H1 (cell line): ENCODE measurements at regions not wholly inside any gene's neighbourhood (a gene's known extent, or its start where the extent isn't known, plus 50 kb on each side); places are given as distances from the start of the nearest gene placed in this dataset.

Experiments
- CTCF ChIA-PET: fragments of 300-600 bp; sonication (Branson Sonifier 250); formaldehyde crosslinking; loops from one replicate; lab custom pipeline; 2021; ENCODE audit not compliant: partially characterized antibody; lab: Charles Lee
- POLR2A ChIA-PET: fragments of 300-600 bp; sonication (Branson Sonifier 250); formaldehyde crosslinking; loops from one replicate; lab custom pipeline; 2021; ENCODE audit warnings: inconsistent platforms; ENCODE audit not compliant: partially characterized antibody; lab: Charles Lee
- DNase-seq, 2 experiments: peaks; one replicate each; pipeline versions ENCODE4 v3.0.0 to v3.0.0-alpha.2; 2010 to 2022; ENCODE audit warnings: low spot score in 2 of 2, low read depth in 1 of 2, mixed read lengths in 1 of 2
- FAIRE-seq: peaks from 2 replicates; lab custom pipeline; 2011; peaks lifted over from hg19 to GRCh38; lab: Jason Lieb, UNC
- H2AFZ ChIP-seq: 2 replicates; pipeline ENCODE4 v1.8.1; 2012; ENCODE audit warnings: low read length, inconsistent platforms
- H2AK5ac ChIP-seq: 2 replicates; pipeline ENCODE4 v1.6.1; 2013; ENCODE audit warnings: low read depth, low read length
- H2BK120ac ChIP-seq: replicated peaks from 2 replicates; pipeline ENCODE3; 2013; ENCODE audit warnings: low read depth, low read length, inconsistent platforms
- H2BK12ac ChIP-seq: 2 replicates; pipeline ENCODE4 v1.6.1; 2013; ENCODE audit warnings: low read depth, low read length
- H2BK15ac ChIP-seq: 2 replicates; pipeline ENCODE4 v1.6.1; 2013; ENCODE audit warnings: low read length
- H2BK20ac ChIP-seq: 2 replicates; pipeline ENCODE4 v1.6.1; 2013; ENCODE audit warnings: low read length
- H2BK5ac ChIP-seq: 2 replicates; pipeline ENCODE4 v1.6.1; 2013; ENCODE audit warnings: low read depth, low read length
- H3K14ac ChIP-seq: 2 replicates; pipeline ENCODE4 v1.6.1; 2013; ENCODE audit warnings: inconsistent platforms; ENCODE audit not compliant: insufficient read length
- H3K18ac ChIP-seq: 2 replicates; pipeline ENCODE4 v1.6.1; 2013; ENCODE audit warnings: low read length; ENCODE audit errors: extremely low read depth
- H3K23ac ChIP-seq: 2 replicates; pipeline ENCODE4 v1.6.1; 2013; ENCODE audit warnings: inconsistent platforms; ENCODE audit not compliant: insufficient read length
- H3K23me2 ChIP-seq: 2 replicates; pipeline ENCODE4 v1.6.1; 2013; ENCODE audit warnings: low read depth, low read length
- H3K27ac ChIP-seq: 2 replicates; pipeline ENCODE4 v1.6.1; 2011; ENCODE audit warnings: low read depth, low read length, inconsistent platforms
- H3K27me3 ChIP-seq, 4 experiments: replicated peaks in 1 of 4; 1 replicate in 1 of 4; 2 replicates in 3 of 4; pipeline versions ENCODE4 v1.6.1 to v1.8.1; 2011 to 2013; ENCODE audit warnings: low read length in 3 of 4, mild to moderate bottlenecking in 3 of 4, inconsistent platforms in 2 of 4, mixed read lengths in 2 of 4, moderate library complexity in 1 of 4; ENCODE audit not compliant: control insufficient read depth in 3 of 4, insufficient read depth in 3 of 4; ENCODE audit errors: extremely low read depth in 1 of 4
- H3K36me3 ChIP-seq, 4 experiments: 2 replicates each; pipeline versions ENCODE4 v1.6.1 to v1.8.1; 2011 to 2013; ENCODE audit warnings: mild to moderate bottlenecking in 4 of 4, low read length in 3 of 4, moderate library complexity in 2 of 4, control low read depth in 1 of 4, inconsistent platforms in 1 of 4; ENCODE audit not compliant: insufficient read depth in 4 of 4, control insufficient read depth in 2 of 4
- H3K4ac ChIP-seq: replicated peaks from 2 replicates; pipeline ENCODE3; 2013; ENCODE audit warnings: low read length, low read depth, mixed read lengths, inconsistent platforms; ENCODE audit not compliant: insufficient read length
- H3K4me1 ChIP-seq, 4 experiments: replicated peaks in 1 of 4; 1 replicate in 1 of 4; 2 replicates in 3 of 4; pipeline versions ENCODE4 v1.6.1 to v1.8.1; 2011 to 2013; ENCODE audit warnings: low read length in 3 of 4, inconsistent platforms in 2 of 4, mixed read lengths in 1 of 4; ENCODE audit not compliant: insufficient read depth in 4 of 4, control insufficient read depth in 3 of 4
- H3K4me2 ChIP-seq, 2 experiments: 2 replicates each; pipeline versions ENCODE4 v1.6.1 to v1.8.1; 2011 to 2013; ENCODE audit warnings: low read depth in 2 of 2, low read length in 2 of 2, control low read depth in 1 of 2, inconsistent platforms in 1 of 2, mild to moderate bottlenecking in 1 of 2; ENCODE audit not compliant: insufficient read depth in 1 of 2
- H3K4me3 ChIP-seq, 4 experiments: fragments of 200-600, 300-600 bp in 1 of 4; sonication (generic), shearing (Covaris generic), sonication (Bioruptor Twin) in 1 of 4; 2 replicates each; pipeline versions ENCODE4 v1.5.1 to v1.8.1; 2011 to 2016; ENCODE audit warnings: low read length in 4 of 4, low read depth in 3 of 4, control low read depth in 2 of 4, inconsistent platforms in 2 of 4, mild to moderate bottlenecking in 2 of 4, mixed read lengths in 1 of 4, moderate library complexity in 1 of 4; ENCODE audit not compliant: insufficient read depth in 2 of 4; ENCODE audit errors: extremely low read depth in 1 of 4
- H3K56ac ChIP-seq: replicated peaks from 2 replicates; pipeline ENCODE3; 2013; ENCODE audit warnings: low read depth, mild to moderate bottlenecking, mixed read lengths, low read length, inconsistent platforms; ENCODE audit not compliant: insufficient read length
- H3K79me1 ChIP-seq: 2 replicates; pipeline ENCODE4 v1.6.1; 2013; ENCODE audit warnings: low read depth, low read length, control low read depth
- H3K79me2 ChIP-seq, 2 experiments: 2 replicates each; pipeline versions ENCODE4 v1.6.1 to v1.8.1; 2012 to 2013; ENCODE audit warnings: low read length in 2 of 2, mild to moderate bottlenecking in 2 of 2, inconsistent platforms in 1 of 2; ENCODE audit not compliant: insufficient read depth in 2 of 2, control insufficient read depth in 1 of 2
- H3K9ac ChIP-seq, 4 experiments: replicated peaks in 1 of 4; 1 replicate in 1 of 4; 2 replicates in 3 of 4; pipeline versions ENCODE4 v1.6.1 to v1.8.1; 2011 to 2013; ENCODE audit warnings: low read depth in 3 of 4, low read length in 3 of 4, control low read depth in 2 of 4, mild to moderate bottlenecking in 2 of 4, moderate library complexity in 2 of 4, inconsistent platforms in 1 of 4; ENCODE audit errors: extremely low read depth in 1 of 4
- H3K9me3 ChIP-seq, 2 experiments: 2 replicates each; pipeline versions ENCODE4 v1.6.1 to v1.8.1; 2012 to 2013; ENCODE audit warnings: mild to moderate bottlenecking in 2 of 2, moderate library complexity in 2 of 2, control low read depth in 1 of 2, inconsistent platforms in 1 of 2, low read depth in 1 of 2, low read length in 1 of 2, mixed read lengths in 1 of 2; ENCODE audit not compliant: insufficient read depth in 2 of 2
- H4K20me1 ChIP-seq, 2 experiments: replicated peaks in 1 of 2; 2 replicates each; pipeline versions ENCODE3 to v1.8.1; 2011 to 2013; ENCODE audit warnings: inconsistent platforms in 2 of 2, low read length in 2 of 2, mild to moderate bottlenecking in 1 of 2; ENCODE audit not compliant: insufficient read depth in 2 of 2, control insufficient read depth in 1 of 2
- H4K5ac ChIP-seq: 2 replicates; pipeline ENCODE4 v1.6.1; 2013; ENCODE audit warnings: low read length, low read depth, mixed read lengths, inconsistent platforms; ENCODE audit not compliant: insufficient read length
- H4K8ac ChIP-seq: 2 replicates; pipeline ENCODE4 v1.8.0; 2013; ENCODE audit warnings: mild to moderate bottlenecking, moderate library complexity, low read length, inconsistent platforms; ENCODE audit not compliant: insufficient read depth; ENCODE audit errors: extremely low read depth
- H4K91ac ChIP-seq: replicated peaks from 2 replicates; pipeline ENCODE3; 2013; ENCODE audit warnings: low read length, mixed read lengths, inconsistent platforms; ENCODE audit not compliant: insufficient read length
- ASH2L ChIP-seq: fragments of 200-600, 300-600 bp; sonication (generic); IDR thresholded peaks from one replicate; pipeline ENCODE4 v1.7.1; 2017; ENCODE audit warnings: low read length
- BACH1 ChIP-seq: IDR thresholded peaks from 2 replicates; pipeline ENCODE4 v1.6.1; 2012; ENCODE audit warnings: low read length, improper control_type of control experiment
- NANOG ChIP-seq: IDR thresholded peaks from 2 replicates; pipeline ENCODE4 v1.6.1; 2011; ENCODE audit warnings: low read length, low read depth, mild to moderate bottlenecking, inconsistent platforms; ENCODE audit not compliant: insufficient read depth, poor library complexity, severe bottlenecking
- POU5F1 ChIP-seq: IDR thresholded peaks from 2 replicates; pipeline ENCODE4 v1.6.1; 2011; ENCODE audit warnings: low read depth, mild to moderate bottlenecking, low read length, moderate library complexity
- SIX5 ChIP-seq: IDR thresholded peaks from 2 replicates; pipeline ENCODE4 v1.6.1; 2011; ENCODE audit warnings: mild to moderate bottlenecking, low read depth, low read length
- SP2 ChIP-seq: IDR thresholded peaks from 2 replicates; pipeline ENCODE4 v1.6.1; 2012; ENCODE audit warnings: mild to moderate bottlenecking, low read length, inconsistent platforms
- USF2 ChIP-seq: IDR thresholded peaks from 2 replicates; pipeline ENCODE4 v1.6.1; 2011; ENCODE audit warnings: low read length, improper control_type of control experiment
- WGBS, 2 experiments: shearing (Covaris generic) in 1 of 2; methylation state at CpG; one replicate each; pipeline versions ENCODE4 v1.1.6 to v1.1.7; 2013 to 2015; ENCODE audit warnings: low lambda C conversion rate in 2 of 2, mixed read lengths in 2 of 2, inconsistent platforms in 1 of 2, low coverage in 1 of 2, missing lambda C conversion rate in 1 of 2; ENCODE audit not compliant: insufficient replicate concordance in 2 of 2, insufficient coverage in 1 of 2, insufficient read length in 1 of 2; ENCODE audit errors: extremely low coverage in 1 of 2, missing lambda C conversion rate in 1 of 2; 5-methylcytosine and 5-hydroxymethylcytosine counted together

GRCh38 chr20:7359739-7360138, 580.5 kb downstream of the HAO1 start:
- H3K4me3 ChIP-seq: no peak overlapping the region
- ChIA-PET POLR2A (interaction anchor here (0.6 kb wide), 1 partner anchor 638 kb away, joined by 5 read pairs; no protein-coding TSS in a partner anchor), CTCF (interaction anchor here (0.7 to 2.1 kb wide), 3 partner anchors 10 to 572 kb away, joined by 3 to 6 read pairs (median 3); no protein-coding TSS in a partner anchor)
- no peak overlapping the region for H3K23ac ChIP-seq
- H4K20me1 ChIP-seq: no peaks in the 10 kb centered on the region
- H2BK20ac ChIP-seq: no peak overlapping the region
- no peak overlapping the region for H2BK15ac ChIP-seq
- H2BK12ac ChIP-seq: no peak overlapping the region
- H3K27ac ChIP-seq: no peak overlapping the region
- H2BK5ac ChIP-seq: no peak overlapping the region
- no peak overlapping the region for H3K4ac ChIP-seq
- no peaks in the 10 kb centered on the region for H3K23me2 ChIP-seq
- H3K9me3 ChIP-seq: no peaks in the 10 kb centered on the region; a peak in 1 of 4 replicates
- no peak overlapping the region for H4K5ac ChIP-seq
- no peak overlapping the region for H3K9ac ChIP-seq
- 88% methylated on average over 3 of the region's 3 CpGs; no CpG with 5 or more reads in 1 of the 2 experiments for WGBS, 2 experiments
- peaks cover 0 to 8% (median 1%) of the 10 kb centered on the region in 4 experiments; a peak in 2 of 7 replicates for H3K4me1 ChIP-seq
- H2AK5ac ChIP-seq: no peak overlapping the region
- no peak overlapping the region for H3K4me2 ChIP-seq
- no peak overlapping the region for H3K56ac ChIP-seq
- no peaks in the 10 kb centered on the region for H3K36me3 ChIP-seq
- H3K79me2 ChIP-seq: no peaks in the 10 kb centered on the region
- H3K14ac ChIP-seq: no peak overlapping the region
- no peak for FAIRE-seq
- DNase-seq: no peak
- no peak overlapping the region for H3K18ac ChIP-seq
- peaks cover 0 to 1% (median 0%) of the 10 kb centered on the region in 4 experiments; a peak in 1 of 7 replicates for H3K27me3 ChIP-seq
- no peak overlapping the region for H2AFZ ChIP-seq
- no peaks in the 10 kb centered on the region for H3K79me1 ChIP-seq
- H4K8ac ChIP-seq: no peak overlapping the region
- H4K91ac ChIP-seq: no peak overlapping the region
- no peak overlapping the region for H2BK120ac ChIP-seq
- TF ChIP-seq ASH2L (no peak), USF2 (no peak), POU5F1 (no peak), SP2 (no peak), SIX5 (no peak), NANOG (no peak), BACH1 (no peak)
